ENCODE measurements at regions not wholly inside any gene's neighbourhood (a gene's known extent, or its start where the extent isn't known, plus 50 kb on each side); places are given as distances from the start of the nearest gene placed in this dataset.

GRCh38 chr13:76023652-76024051, 387.5 kb downstream of the LMO7 start:
- no peak for DNase-seq (ENCODE audit: low read depth)
- TF ChIP-seq CTCF (conservative IDR thresholded peaks at IDR 0.05; ENCODE audit: low read depth, low read length), result no peak
- H3K4me3 ChIP-seq (ENCODE audit: low read length), result no peak overlapping the region

DNA sequence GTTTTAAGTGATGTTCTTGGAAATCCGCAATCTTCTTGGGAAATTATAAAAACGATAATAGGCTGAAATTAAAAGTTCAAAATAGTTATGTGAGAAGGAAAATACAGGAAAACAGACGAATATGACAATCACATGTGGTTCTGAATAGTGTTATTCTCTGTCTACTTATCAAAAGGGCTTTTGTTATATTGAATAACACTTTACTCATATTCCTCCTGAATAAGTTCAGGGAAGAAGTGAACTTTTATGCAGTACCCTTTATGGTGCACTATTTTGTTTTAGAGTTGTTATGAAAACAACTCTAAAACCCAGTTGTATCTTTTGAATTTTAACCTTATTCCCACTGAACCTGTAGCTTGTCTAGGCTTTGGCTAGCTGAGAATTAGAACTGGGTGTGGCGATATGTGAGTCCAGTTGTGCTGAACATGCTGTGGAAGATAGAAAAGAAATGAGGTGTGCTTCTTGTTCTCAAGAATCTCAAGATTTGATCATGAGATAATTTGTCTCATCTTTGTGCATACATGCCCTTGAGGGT, 384.4 kb downstream of the LMO7 start:
- no peak for DNase-seq (ENCODE audit: low read depth)
- TF ChIP-seq CTCF (conservative IDR thresholded peaks at IDR 0.05; ENCODE audit: low read depth, low read length), result no peak
- H3K4me3 ChIP-seq (ENCODE audit: low read length), result no peak overlapping the region

DNA sequence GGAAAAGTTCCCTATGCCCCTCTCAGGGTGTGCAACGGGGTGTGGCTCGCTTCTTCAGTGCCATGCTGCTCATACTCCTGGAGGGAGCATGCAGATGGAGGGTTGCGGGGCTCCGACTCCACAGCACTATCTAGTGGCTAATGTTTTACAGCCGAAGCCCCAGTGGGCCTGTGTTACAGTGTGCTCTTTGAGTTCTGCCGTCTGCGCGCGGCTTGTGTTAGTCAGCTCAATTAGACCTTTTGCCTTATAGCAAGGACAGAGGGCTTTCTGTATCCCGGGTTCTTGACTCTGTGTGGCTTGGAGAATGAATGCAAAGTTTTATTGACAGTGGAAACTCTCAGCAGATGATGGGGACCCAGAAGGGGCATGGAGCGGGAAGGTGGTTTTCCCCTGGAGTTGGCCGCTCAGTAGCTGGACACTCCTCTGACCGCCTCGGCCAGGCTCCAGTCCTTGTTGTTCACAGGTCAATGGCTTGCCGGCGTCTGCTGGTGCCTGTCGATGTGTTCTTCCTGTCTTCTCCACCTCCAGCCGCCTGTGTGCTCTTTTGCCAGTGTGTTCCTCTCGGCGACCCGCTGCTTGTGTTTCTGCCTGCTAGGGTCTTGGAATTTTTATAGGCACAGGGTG, 383.4 kb downstream of the LMO7 start:
- TF ChIP-seq CTCF (conservative IDR thresholded peaks at IDR 0.05; ENCODE audit: low read depth, low read length), result peak; percentile 58
- DNase-seq (ENCODE audit: low read depth), result no peak
- H3K4me3 ChIP-seq (ENCODE audit: low read length), result no peak overlapping the region

DNA sequence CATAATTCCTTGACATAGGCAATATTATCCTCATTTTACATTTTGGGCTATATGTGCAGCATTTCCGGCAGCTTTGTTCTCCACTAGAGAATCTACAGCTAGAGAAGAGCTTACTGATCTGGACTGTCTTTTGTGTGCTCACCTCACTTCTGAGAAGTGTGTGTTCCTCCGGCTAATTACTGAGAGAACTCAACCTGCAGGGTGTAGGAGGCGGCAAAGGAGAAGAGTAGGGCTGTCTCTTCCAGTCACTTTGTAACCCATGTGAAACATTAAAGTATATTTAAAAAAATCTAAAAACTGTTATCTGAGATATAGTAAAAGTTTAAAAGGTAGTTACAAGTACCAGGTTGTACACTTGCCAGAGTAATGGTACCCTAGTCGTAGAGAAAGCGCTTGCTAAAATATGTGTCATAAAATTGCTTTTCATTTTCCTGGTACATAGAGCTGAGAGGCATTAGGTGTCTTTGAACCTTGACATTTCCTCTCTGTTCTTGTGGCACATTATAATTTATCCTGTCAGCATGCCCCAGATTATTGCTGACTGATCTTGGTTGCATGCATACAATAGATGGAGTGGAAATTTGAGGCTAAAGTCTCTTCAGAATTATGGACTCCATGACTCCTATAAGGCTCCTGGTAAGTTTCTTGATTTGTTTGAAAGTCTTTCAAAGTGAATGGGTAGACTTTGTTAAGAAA, 381.9 kb downstream of the LMO7 start:
- TF ChIP-seq CTCF (conservative IDR thresholded peaks at IDR 0.05; ENCODE audit: low read depth, low read length), result no peak
- no peak for DNase-seq (ENCODE audit: low read depth)
- no peak overlapping the region for H3K4me3 ChIP-seq (ENCODE audit: low read length)

- H3K4me3 ChIP-seq (ENCODE audit: low read length), result no peak overlapping the region
- DNase-seq (ENCODE audit: low read depth), result no peak
- TF ChIP-seq CTCF (conservative IDR thresholded peaks at IDR 0.05; ENCODE audit: low read depth, low read length), result peak; percentile 60
Measured at GRCh38 chr13:76016799-76017400, 380.8 kb downstream of the LMO7 start.

- H3K4me3 ChIP-seq (ENCODE audit: low read length), result peak overlapping the region; percentile 0
- no peak for DNase-seq (ENCODE audit: low read depth)
- TF ChIP-seq CTCF (conservative IDR thresholded peaks at IDR 0.05; ENCODE audit: low read depth, low read length), result no peak
Measured at GRCh38 chr13:76014406-76015318, 378.5 kb downstream of the LMO7 start.
